ENCODE measurements at regions not wholly inside any gene's neighbourhood (a gene's known extent, or its start where the extent isn't known, plus 50 kb on each side); places are given as distances from the start of the nearest gene placed in this dataset.
"Not testable (repeated sequence)": the region's sequence is repeated elsewhere in the genome, so short reads cannot be mapped to it uniquely, and the experiment has no call there.

DNA sequence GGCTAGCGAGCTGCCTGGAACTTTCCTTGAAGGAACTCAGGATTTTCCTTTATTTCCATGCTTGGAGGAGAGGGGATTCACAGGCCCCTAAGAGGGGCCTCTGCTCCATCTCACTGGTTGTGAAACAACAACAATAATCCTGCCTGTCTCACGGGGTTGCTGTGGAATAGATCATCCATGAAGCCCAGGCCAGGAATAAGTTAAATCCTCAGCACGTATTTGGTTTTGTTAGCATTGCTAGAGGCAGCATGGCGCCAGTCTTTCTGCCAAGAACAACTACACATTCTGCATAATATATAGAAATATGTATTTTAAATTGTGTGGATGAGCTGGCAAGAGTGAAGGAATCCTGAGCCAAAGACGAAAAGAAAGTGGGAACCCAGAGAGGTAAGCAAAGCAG is 80.8 kb upstream of the L3MBTL4 start:
- in situ Hi-C loops (cut with HindIII; ENCODE audit: low pct_unique_long_range_greater_than_20kb, low sequenced_read_pairs): no loop called here
- DNase-seq (ENCODE audit: low read depth in 1 of 2, low spot score in 1 of 2): no peak
- no peak for TF ChIP-seq JUND (IDR thresholded peaks at IDR 0.05; ENCODE audit: low read depth)

GRCh38 chr18:6497543-6497942 is 82.8 kb upstream of the L3MBTL4 start:
- TF ChIP-seq JUND (IDR thresholded peaks at IDR 0.05; ENCODE audit: low read depth): no peak
- in situ Hi-C loops (cut with HindIII; ENCODE audit: low pct_unique_long_range_greater_than_20kb, low sequenced_read_pairs): no loop called here
- DNase-seq (ENCODE audit: low read depth in 1 of 2, low spot score in 1 of 2): no peak

DNA sequence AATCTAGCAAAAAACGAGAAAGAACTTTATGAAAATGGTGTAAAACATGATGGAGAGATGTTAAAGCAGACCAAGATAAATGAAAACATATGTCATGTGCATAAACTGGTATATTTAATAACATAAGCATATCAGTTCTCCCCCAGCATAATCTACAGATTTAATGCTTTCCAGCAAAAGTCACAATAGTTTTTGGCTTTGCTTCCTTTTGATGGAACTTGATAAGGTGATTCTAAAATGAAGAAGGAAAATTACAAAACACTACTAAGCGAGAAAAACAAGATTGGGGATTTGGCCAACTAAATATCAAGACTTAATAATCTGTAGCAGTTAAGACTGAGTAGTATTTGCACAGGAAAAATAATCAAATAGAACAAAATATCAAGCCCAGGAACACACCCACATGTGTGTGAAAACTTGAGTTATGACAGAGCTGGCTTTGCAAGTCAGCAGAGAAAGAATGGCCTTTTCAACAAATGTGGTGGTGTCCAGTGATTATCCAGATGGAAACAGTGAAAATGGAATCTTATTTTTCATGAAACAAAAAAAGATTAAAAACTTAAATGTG is 83.7 kb upstream of the L3MBTL4 start:
- in situ Hi-C loops (cut with HindIII; ENCODE audit: low pct_unique_long_range_greater_than_20kb, low sequenced_read_pairs): no loop called here
- TF ChIP-seq JUND (IDR thresholded peaks at IDR 0.05; ENCODE audit: low read depth): no peak
- DNase-seq (ENCODE audit: low read depth in 1 of 2, low spot score in 1 of 2): no peak

DNA sequence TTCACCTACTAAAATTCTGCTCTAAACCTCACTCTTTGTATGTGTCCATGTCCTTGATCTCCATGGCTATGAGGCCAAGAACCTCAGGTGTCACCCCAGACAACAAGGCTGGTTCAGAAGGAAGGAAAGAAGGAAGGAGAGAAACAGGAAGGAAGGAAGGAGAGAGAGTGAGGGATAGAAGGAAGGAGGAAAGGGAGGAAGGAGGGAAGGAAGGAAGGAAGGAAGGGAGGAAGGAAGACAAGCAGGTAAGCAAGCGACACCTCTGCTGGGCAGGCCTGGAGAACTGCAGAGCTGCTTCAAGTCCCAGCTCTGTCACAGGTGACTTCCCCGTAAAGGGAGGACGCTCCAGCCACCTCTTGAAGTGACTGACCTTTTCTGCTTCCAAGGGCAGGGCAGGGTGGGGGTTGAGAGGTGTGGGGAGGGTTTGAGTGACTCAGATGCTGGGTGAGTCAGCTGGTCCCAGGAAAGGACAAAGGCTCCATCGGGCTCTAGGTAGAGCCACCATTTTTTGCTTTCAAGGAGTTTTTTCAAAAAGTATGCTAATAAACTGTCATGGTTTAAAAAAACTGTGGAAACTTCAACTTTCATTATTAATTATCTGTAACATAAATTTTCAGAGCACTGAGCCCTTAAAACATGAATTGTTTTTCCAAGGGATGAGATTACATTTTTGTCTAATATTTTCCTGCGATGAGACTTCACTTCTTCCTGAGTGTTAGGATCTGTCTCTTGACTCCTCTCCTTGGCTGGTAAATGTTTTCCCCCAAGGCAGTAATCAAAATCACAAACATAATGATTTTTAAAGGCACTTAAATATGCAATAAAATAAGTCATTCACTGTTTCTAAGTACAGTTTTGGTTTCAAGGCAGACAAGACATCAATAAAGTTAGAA is 90.1 kb upstream of the L3MBTL4 start:
- no peak for DNase-seq (ENCODE audit: low read depth in 1 of 2, low spot score in 1 of 2)
- TF ChIP-seq JUND (IDR thresholded peaks at IDR 0.05; ENCODE audit: low read depth): no peak
- in situ Hi-C loops (cut with HindIII; ENCODE audit: low pct_unique_long_range_greater_than_20kb, low sequenced_read_pairs): no loop called here

GRCh38 chr18:6505498-6505875 is 90.8 kb upstream of the L3MBTL4 start:
- in situ Hi-C loops (cut with HindIII; ENCODE audit: low pct_unique_long_range_greater_than_20kb, low sequenced_read_pairs): no loop called here
- no peak for TF ChIP-seq JUND (IDR thresholded peaks at IDR 0.05; ENCODE audit: low read depth)
- DNase-seq (ENCODE audit: low read depth in 1 of 2, low spot score in 1 of 2): no peak

DNA sequence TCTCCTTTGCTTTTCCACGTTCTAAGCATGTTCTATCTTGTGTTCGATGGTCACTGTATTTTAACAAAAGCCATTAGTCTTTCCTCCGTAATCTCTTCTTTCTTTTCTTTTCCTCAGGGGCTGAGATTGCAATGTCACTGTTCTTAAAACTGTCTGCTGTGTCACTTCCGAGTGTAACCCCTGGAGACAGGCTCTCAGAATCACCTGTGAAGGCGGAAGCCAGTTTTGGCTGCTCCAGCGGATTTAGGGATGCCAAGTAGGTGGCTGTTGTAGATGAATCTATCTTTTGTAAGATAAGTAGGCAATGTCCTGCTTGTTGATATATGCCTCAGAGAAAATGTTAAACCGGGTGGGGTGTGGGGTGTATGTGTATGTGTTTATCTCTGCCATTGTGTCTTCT is 94.7 kb upstream of the L3MBTL4 start:
- DNase-seq (ENCODE audit: low read depth in 1 of 2, low spot score in 1 of 2): no peak
- in situ Hi-C loops (cut with HindIII; ENCODE audit: low pct_unique_long_range_greater_than_20kb, low sequenced_read_pairs): no loop called here
- TF ChIP-seq JUND (IDR thresholded peaks at IDR 0.05; ENCODE audit: low read depth): no peak

DNA sequence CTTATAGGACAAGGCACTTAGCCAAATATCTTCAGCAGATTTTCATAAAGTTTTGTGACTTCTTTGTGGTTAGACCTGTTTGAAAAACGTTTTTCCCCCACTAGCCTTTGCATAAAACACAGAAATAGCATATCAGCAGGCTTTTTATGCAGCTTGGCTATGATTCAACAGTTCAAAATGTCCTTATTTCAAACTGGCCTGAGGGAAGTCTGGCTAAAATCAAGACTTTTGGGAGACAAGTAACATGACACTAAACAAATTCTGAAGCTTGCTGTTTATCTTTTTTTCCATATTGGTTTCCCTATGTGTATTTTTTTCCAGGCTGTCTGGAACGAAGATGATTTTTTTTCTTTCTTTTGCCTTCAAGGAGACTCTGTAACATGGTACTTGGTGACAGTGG is 95.1 kb upstream of the L3MBTL4 start:
- in situ Hi-C loops (cut with HindIII; ENCODE audit: low pct_unique_long_range_greater_than_20kb, low sequenced_read_pairs): no loop called here
- TF ChIP-seq JUND (IDR thresholded peaks at IDR 0.05; ENCODE audit: low read depth): no peak
- DNase-seq (ENCODE audit: low read depth in 1 of 2, low spot score in 1 of 2): no peak

DNA sequence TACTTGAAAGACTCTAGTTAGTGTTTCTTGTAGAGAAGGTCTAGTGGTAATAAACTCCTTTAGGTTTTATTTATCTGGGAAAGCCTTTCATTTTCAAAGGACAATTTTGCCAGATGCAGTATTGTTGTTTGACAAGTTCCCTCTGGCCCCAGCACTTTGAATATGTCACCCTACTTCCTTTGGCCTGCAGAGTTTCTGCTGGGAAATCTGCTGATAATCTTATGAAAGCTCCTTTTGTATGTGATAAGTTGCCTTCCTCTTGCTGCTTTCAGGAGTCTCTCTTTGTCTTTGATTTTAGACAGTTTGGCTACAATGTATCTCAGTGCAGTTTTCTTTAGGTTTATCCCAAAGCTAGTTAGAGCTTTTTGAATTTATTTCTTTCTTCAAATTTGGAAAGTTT is 106.2 kb upstream of the L3MBTL4 start:
- in situ Hi-C loops (cut with HindIII; ENCODE audit: low pct_unique_long_range_greater_than_20kb, low sequenced_read_pairs): no loop called here
- DNase-seq (ENCODE audit: low read depth in 1 of 2, low spot score in 1 of 2): no peak
- TF ChIP-seq JUND (IDR thresholded peaks at IDR 0.05; ENCODE audit: low read depth): no peak

DNA sequence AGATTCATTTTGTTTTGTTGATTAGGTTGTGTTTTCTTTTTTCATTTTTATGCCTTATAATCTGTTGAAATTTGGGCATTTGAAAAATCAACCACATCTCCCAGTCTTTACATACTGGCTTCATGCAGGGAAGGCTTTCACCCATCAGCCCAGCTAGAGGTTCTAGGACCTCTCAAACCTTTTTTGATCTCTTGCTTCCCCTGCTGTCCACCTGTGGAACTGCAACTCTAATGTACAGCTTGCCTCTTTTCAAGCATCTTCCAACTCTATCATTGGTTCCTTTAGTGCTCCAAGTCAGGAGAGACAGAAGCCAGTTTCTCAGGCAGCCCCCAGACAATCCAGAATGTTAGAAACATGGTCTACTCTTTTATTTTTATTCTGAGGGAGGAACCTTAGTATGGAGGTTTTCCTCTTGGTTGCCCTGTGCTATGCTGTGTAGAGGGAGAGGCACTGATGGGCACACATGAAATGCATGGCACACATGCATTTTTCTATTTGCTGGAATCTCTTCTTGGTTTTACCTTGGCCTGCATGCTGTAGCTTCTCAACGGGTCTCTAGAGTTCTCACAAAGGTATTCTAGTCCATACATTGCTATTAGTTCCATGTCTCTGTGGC is 107.2 kb upstream of the L3MBTL4 start:
- no peak for TF ChIP-seq JUND (IDR thresholded peaks at IDR 0.05; ENCODE audit: low read depth)
- peak in 1 of 2 experiments; percentile 49 for DNase-seq (ENCODE audit: low read depth in 1 of 2, low spot score in 1 of 2)
- in situ Hi-C loops (cut with HindIII; ENCODE audit: low pct_unique_long_range_greater_than_20kb, low sequenced_read_pairs): no loop called here

GRCh38 chr18:6525604-6526003 is 110.9 kb upstream of the L3MBTL4 start:
- DNase-seq (ENCODE audit: low read depth in 1 of 2, low spot score in 1 of 2): no peak
- in situ Hi-C loops (cut with HindIII; ENCODE audit: low pct_unique_long_range_greater_than_20kb, low sequenced_read_pairs): no loop called here
- TF ChIP-seq JUND (IDR thresholded peaks at IDR 0.05; ENCODE audit: low read depth): no peak

- DNase-seq (ENCODE audit: low read depth in 1 of 2, low spot score in 1 of 2): no peak
- in situ Hi-C loops (cut with HindIII; ENCODE audit: low pct_unique_long_range_greater_than_20kb, low sequenced_read_pairs): no loop called here
- no peak for TF ChIP-seq JUND (IDR thresholded peaks at IDR 0.05; ENCODE audit: low read depth)
Measured at GRCh38 chr18:6537475-6537874, 122.8 kb upstream of the L3MBTL4 start.

GRCh38 chr18:6541131-6541679 is 126.5 kb upstream of the L3MBTL4 start:
- DNase-seq (ENCODE audit: low read depth in 1 of 2, low spot score in 1 of 2); in situ Hi-C loops (cut with HindIII; ENCODE audit: low pct_unique_long_range_greater_than_20kb, low sequenced_read_pairs): not testable (repeated sequence)

DNA sequence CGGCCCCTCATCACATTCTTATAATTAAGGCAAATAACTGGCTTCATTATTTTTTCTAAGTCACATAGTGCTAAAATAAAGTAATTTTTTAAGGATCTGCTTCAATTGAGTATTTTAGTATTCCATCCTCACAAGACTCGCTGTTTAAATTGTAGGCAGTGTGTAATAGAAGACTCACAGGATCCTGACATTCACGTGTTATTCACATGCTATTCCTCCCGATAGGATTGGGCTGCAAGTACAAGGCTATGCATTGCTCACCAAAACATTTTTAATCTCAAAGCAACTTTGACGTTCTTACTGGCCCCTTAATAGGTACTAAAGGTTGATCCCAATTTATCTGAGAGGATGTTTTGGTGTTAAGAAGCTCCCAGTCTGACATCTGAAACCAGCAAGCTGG is 127.6 kb upstream of the L3MBTL4 start:
- TF ChIP-seq JUND (IDR thresholded peaks at IDR 0.05; ENCODE audit: low read depth): no peak
- in situ Hi-C loops (cut with HindIII; ENCODE audit: low pct_unique_long_range_greater_than_20kb, low sequenced_read_pairs): no loop called here
- no peak for DNase-seq (ENCODE audit: low read depth in 1 of 2, low spot score in 1 of 2)

All from T47D (cell line).